Activated CD4-positive, alpha-beta T cell treated with anti-CD3 and anti-CD28 coated beads, Interleukin-2, amount 10 ng/mL, durations not matched to agents 24 days and 14 days (primary cell): ENCODE measurements at regions not wholly inside any gene's neighbourhood (a gene's known extent, or its start where the extent isn't known, plus 50 kb on each side); places are given as distances from the start of the nearest gene placed in this dataset.

ENCODE experiments used
- DNase-seq: peaks from one replicate; pipeline ENCODE4 v3.0.0; 2022
- H3K27ac Mint-ChIP-seq: one replicate; pipeline ENCODE4 v1.8.0; 2022; ENCODE audit warnings: mild to moderate bottlenecking, mixed read lengths
- H3K27me3 Mint-ChIP-seq: one replicate; pipeline ENCODE4 v1.8.0; 2022; ENCODE audit warnings: mixed read lengths
- H3K36me3 Mint-ChIP-seq: one replicate; pipeline ENCODE4 v1.8.0; 2022; ENCODE audit warnings: low read depth, mild to moderate bottlenecking, mixed read lengths
- H3K4me1 Mint-ChIP-seq: one replicate; pipeline ENCODE4 v1.8.0; 2021; ENCODE audit warnings: mixed read lengths
- H3K4me3 Mint-ChIP-seq: one replicate; pipeline ENCODE4 v1.8.0; 2022; ENCODE audit warnings: mild to moderate bottlenecking, moderate library complexity, mixed read lengths
- H3K9me3 Mint-ChIP-seq: one replicate; pipeline ENCODE4 v1.8.0; 2021; ENCODE audit warnings: mixed read lengths
- intact Hi-C: fragments of 100-400 bp; cut with micrococcal nuclease; formaldehyde crosslinking; loops from one replicate; pipeline ENCODE4 v1.15.1; 2023

GRCh38 chr15:95368755-95369601 lies 961.5 kb upstream of the NR2F2 start:
- Mint-ChIP-seq H3K9me3 (no peaks in the 10 kb centered on the region), H3K4me3 (no peak overlapping the region), H3K4me1 (no peaks in the 10 kb centered on the region), H3K27ac (no peak overlapping the region), H3K36me3 (no peaks in the 10 kb centered on the region), H3K27me3 (peaks cover 1% of the 10 kb centered on the region)
- intact Hi-C loops, result no loop called here
- DNase-seq, result no peak

- no peaks in the 10 kb centered on the region for H3K36me3 Mint-ChIP-seq
- no peak overlapping the region for H3K4me3 Mint-ChIP-seq
- intact Hi-C loops, result no loop called here
- no peak overlapping the region for H3K27ac Mint-ChIP-seq
- no peaks in the 10 kb centered on the region for H3K9me3 Mint-ChIP-seq
- H3K4me1 Mint-ChIP-seq, result no peaks in the 10 kb centered on the region
- DNase-seq, result no peak
- H3K27me3 Mint-ChIP-seq, result peaks cover 1% of the 10 kb centered on the region
Observed at GRCh38 chr15:95370291-95370690, 960.2 kb upstream of the NR2F2 start.

GRCh38 chr15:95371664-95372063 lies 958.8 kb upstream of the NR2F2 start:
- no peaks in the 10 kb centered on the region for H3K9me3 Mint-ChIP-seq
- intact Hi-C loops, result no loop called here
- peaks cover 1% of the 10 kb centered on the region for H3K27me3 Mint-ChIP-seq
- H3K4me1 Mint-ChIP-seq, result no peaks in the 10 kb centered on the region
- no peak overlapping the region for H3K27ac Mint-ChIP-seq
- DNase-seq, result no peak
- no peak overlapping the region for H3K4me3 Mint-ChIP-seq
- no peaks in the 10 kb centered on the region for H3K36me3 Mint-ChIP-seq

GRCh38 chr15:95375281-95375680 lies 955.2 kb upstream of the NR2F2 start:
- no peak for DNase-seq
- intact Hi-C loops, result no loop called here
- H3K27ac Mint-ChIP-seq, result no peak overlapping the region
- H3K9me3 Mint-ChIP-seq, result no peaks in the 10 kb centered on the region
- peaks cover 1% of the 10 kb centered on the region for H3K27me3 Mint-ChIP-seq
- H3K4me3 Mint-ChIP-seq, result no peak overlapping the region
- H3K36me3 Mint-ChIP-seq, result no peaks in the 10 kb centered on the region
- no peaks in the 10 kb centered on the region for H3K4me1 Mint-ChIP-seq

GRCh38 chr15:95377258-95377852 lies 953.1 kb upstream of the NR2F2 start:
- no peaks in the 10 kb centered on the region for H3K9me3 Mint-ChIP-seq
- H3K27ac Mint-ChIP-seq, result no peak overlapping the region
- H3K36me3 Mint-ChIP-seq, result no peaks in the 10 kb centered on the region
- no peaks in the 10 kb centered on the region for H3K4me1 Mint-ChIP-seq
- H3K4me3 Mint-ChIP-seq, result no peak overlapping the region
- no peak for DNase-seq
- intact Hi-C loops, result no loop called here
- no peaks in the 10 kb centered on the region for H3K27me3 Mint-ChIP-seq

GRCh38 chr15:95394186-95395067 lies 936.1 kb upstream of the NR2F2 start:
- H3K36me3 Mint-ChIP-seq, result no peaks in the 10 kb centered on the region
- H3K9me3 Mint-ChIP-seq, result peaks cover 11% of the 10 kb centered on the region
- H3K27me3 Mint-ChIP-seq, result peaks cover 7% of the 10 kb centered on the region
- no peak overlapping the region for H3K4me3 Mint-ChIP-seq
- DNase-seq, result no peak
- H3K4me1 Mint-ChIP-seq, result no peaks in the 10 kb centered on the region
- intact Hi-C loops, result no loop called here
- no peak overlapping the region for H3K27ac Mint-ChIP-seq

- intact Hi-C loops, result no loop called here
- Mint-ChIP-seq H3K9me3 (peaks cover 6% of the 10 kb centered on the region), H3K4me3 (no peak overlapping the region), H3K27ac (no peak overlapping the region), H3K36me3 (no peaks in the 10 kb centered on the region), H3K4me1 (no peaks in the 10 kb centered on the region), H3K27me3 (peaks cover 4% of the 10 kb centered on the region)
- DNase-seq, result no peak
Observed at GRCh38 chr15:95400428-95400827, 930.1 kb upstream of the NR2F2 start.

- Mint-ChIP-seq H3K9me3 (peaks cover 6% of the 10 kb centered on the region), H3K4me1 (no peaks in the 10 kb centered on the region), H3K27ac (no peak overlapping the region), H3K4me3 (no peak overlapping the region), H3K27me3 (peaks cover 2% of the 10 kb centered on the region), H3K36me3 (no peaks in the 10 kb centered on the region)
- intact Hi-C loops, result no loop called here
- no peak for DNase-seq
Observed at GRCh38 chr15:95401587-95401986, 928.9 kb upstream of the NR2F2 start.

GRCh38 chr15:95405447-95405846 lies 925.1 kb upstream of the NR2F2 start:
- no peaks in the 10 kb centered on the region for H3K9me3 Mint-ChIP-seq
- intact Hi-C loops, result no loop called here

GRCh38 chr15:95407534-95407933 lies 923.0 kb upstream of the NR2F2 start:
- H3K36me3 Mint-ChIP-seq, result no peaks in the 10 kb centered on the region
- H3K27me3 Mint-ChIP-seq, result no peaks in the 10 kb centered on the region
- no peaks in the 10 kb centered on the region for H3K4me1 Mint-ChIP-seq
- no peak overlapping the region for H3K4me3 Mint-ChIP-seq
- H3K27ac Mint-ChIP-seq, result no peak overlapping the region
- peaks cover 4% of the 10 kb centered on the region for H3K9me3 Mint-ChIP-seq
- no peak for DNase-seq
- intact Hi-C loops, result no loop called here

More at GRCh38 chr15:95405447-95405846, 925.1 kb upstream of the NR2F2 start:
- Mint-ChIP-seq H3K4me1 (no peaks in the 10 kb centered on the region), H3K27ac (no peak overlapping the region), H3K27me3 (no peaks in the 10 kb centered on the region), H3K4me3 (no peak overlapping the region), H3K36me3 (no peaks in the 10 kb centered on the region)
- DNase-seq, result no peak

GRCh38 chr15:95409211-95409610 lies 921.3 kb upstream of the NR2F2 start:
- no peaks in the 10 kb centered on the region for H3K4me1 Mint-ChIP-seq
- H3K27me3 Mint-ChIP-seq, result peaks cover 5% of the 10 kb centered on the region
- intact Hi-C loops, result no loop called here
- no peak overlapping the region for H3K4me3 Mint-ChIP-seq
- DNase-seq, result no peak
- H3K9me3 Mint-ChIP-seq, result peaks cover 4% of the 10 kb centered on the region
- H3K36me3 Mint-ChIP-seq, result no peaks in the 10 kb centered on the region
- no peak overlapping the region for H3K27ac Mint-ChIP-seq

- DNase-seq, result no peak
Observed at GRCh38 chr15:95409626-95410310, 920.7 kb upstream of the NR2F2 start.

GRCh38 chr15:95410757-95411156 lies 919.7 kb upstream of the NR2F2 start:
- intact Hi-C loops, result no loop called here
- Mint-ChIP-seq H3K9me3 (peaks cover 4% of the 10 kb centered on the region), H3K27me3 (peaks cover 5% of the 10 kb centered on the region), H3K36me3 (no peaks in the 10 kb centered on the region), H3K27ac (no peak overlapping the region), H3K4me3 (no peak overlapping the region), H3K4me1 (no peaks in the 10 kb centered on the region)
- no peak for DNase-seq

More at GRCh38 chr15:95409626-95410310, 920.7 kb upstream of the NR2F2 start:
- Mint-ChIP-seq H3K36me3 (no peaks in the 10 kb centered on the region), H3K27me3 (peaks cover 5% of the 10 kb centered on the region), H3K9me3 (peaks cover 4% of the 10 kb centered on the region), H3K27ac (no peak overlapping the region), H3K4me1 (no peaks in the 10 kb centered on the region), H3K4me3 (no peak overlapping the region)
- intact Hi-C loops, result no loop called here
